Ovary (tissue), 3 donors: ENCODE measurements at regions not wholly inside any gene's neighbourhood (a gene's known extent, or its start where the extent isn't known, plus 50 kb on each side); places are given as distances from the start of the nearest gene placed in this dataset.

Experiments
- EP300 ChIP-seq: sonication (generic); formaldehyde crosslinking; IDR thresholded peaks from one replicate; pipeline ENCODE4 v1.6.1; 2017; ENCODE audit warnings: antibody characterized with exemption
- TF ChIP-seq, protein P1 (sequence below), 3 donors: fragments of 450-650 bp in 2 of 3; fragments of 200-600 bp in 1 of 3; IDR thresholded peaks; one replicate each; pipeline versions ENCODE4 v1.5.1 to v1.8.0; 2016 to 2022; ENCODE audit warnings: antibody characterized with exemption in 3 of 3, mild to moderate bottlenecking in 1 of 3
- donor health status: DM: no; HTN: no; CAD: no.

DNA sequence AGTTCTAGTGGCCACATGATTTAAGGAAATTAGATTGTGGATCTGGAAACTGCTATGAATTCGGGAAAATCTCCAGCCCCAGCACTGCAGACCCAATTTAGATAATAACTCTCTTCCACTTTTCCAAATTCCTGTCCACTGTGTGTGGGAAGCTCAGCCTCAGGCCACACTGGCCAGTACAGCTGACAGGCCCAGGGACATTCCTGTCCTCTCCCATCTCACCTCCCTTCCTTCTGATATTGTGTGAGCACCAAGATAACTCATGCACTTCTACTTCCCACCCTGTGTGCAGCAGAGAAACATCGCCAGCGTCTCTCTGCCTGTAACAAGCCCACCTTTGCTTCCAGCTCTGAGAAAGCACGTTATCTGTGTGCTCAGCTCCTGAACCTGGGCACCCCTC is 145.1 kb upstream of the RREB1 start:
- no peak for TF ChIP-seq EP300
- TF ChIP-seq, protein P1, sequence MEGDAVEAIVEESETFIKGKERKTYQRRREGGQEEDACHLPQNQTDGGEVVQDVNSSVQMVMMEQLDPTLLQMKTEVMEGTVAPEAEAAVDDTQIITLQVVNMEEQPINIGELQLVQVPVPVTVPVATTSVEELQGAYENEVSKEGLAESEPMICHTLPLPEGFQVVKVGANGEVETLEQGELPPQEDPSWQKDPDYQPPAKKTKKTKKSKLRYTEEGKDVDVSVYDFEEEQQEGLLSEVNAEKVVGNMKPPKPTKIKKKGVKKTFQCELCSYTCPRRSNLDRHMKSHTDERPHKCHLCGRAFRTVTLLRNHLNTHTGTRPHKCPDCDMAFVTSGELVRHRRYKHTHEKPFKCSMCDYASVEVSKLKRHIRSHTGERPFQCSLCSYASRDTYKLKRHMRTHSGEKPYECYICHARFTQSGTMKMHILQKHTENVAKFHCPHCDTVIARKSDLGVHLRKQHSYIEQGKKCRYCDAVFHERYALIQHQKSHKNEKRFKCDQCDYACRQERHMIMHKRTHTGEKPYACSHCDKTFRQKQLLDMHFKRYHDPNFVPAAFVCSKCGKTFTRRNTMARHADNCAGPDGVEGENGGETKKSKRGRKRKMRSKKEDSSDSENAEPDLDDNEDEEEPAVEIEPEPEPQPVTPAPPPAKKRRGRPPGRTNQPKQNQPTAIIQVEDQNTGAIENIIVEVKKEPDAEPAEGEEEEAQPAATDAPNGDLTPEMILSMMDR (IDR thresholded peaks at IDR 0.05), result no peak
